ENCODE measurements at regions not wholly inside any gene's neighbourhood (a gene's known extent, or its start where the extent isn't known, plus 50 kb on each side); places are given as distances from the start of the nearest gene placed in this dataset.
"Not testable (repeated sequence)": the region's sequence is repeated elsewhere in the genome, so short reads cannot be mapped to it uniquely, and the experiment has no call there.

GRCh38 chr11:70903229-70903628, 349.1 kb downstream of the SHANK2 start:
- not testable (repeated sequence) for ATAC-seq; H3K4me3 ChIP-seq; H4K20me1 ChIP-seq (replicated peaks; ENCODE audit: insufficient read depth); H3K27me3 Mint-ChIP-seq (ENCODE audit: insufficient read depth, low read depth, poor library complexity); H3K27ac ChIP-seq (ENCODE audit: low read depth); H3K27me3 ChIP-seq (ENCODE audit: insufficient read depth); DNase-seq (ENCODE audit: low spot score); H3F3A ChIP-seq (replicated peaks; ENCODE audit: low read depth); H3K4me2 ChIP-seq; H3K9me3 Mint-ChIP-seq; H3K9me2 ChIP-seq (ENCODE audit: insufficient read depth); H2AFZ ChIP-seq; H3K27ac Mint-ChIP-seq; H3K36me3 ChIP-seq (ENCODE audit: insufficient read depth); H3K79me2 ChIP-seq (replicated peaks; ENCODE audit: insufficient read depth); H3K4me1 ChIP-seq (ENCODE audit: insufficient read depth); H3K4me3 Mint-ChIP-seq
- Mint-ChIP-seq H3K4me1 (peaks cover 12% of the 10 kb centered on the region), H3K36me3 (ENCODE audit: low read depth) (peaks cover 27% of the 10 kb centered on the region)

GRCh38 chr11:70906101-70906500, 346.3 kb downstream of the SHANK2 start:
- Histone ChIP-seq H3K79me2 (replicated peaks; ENCODE audit: insufficient read depth) (no peaks in the 10 kb centered on the region; the same call in 1 of the 2 replicates), H3K4me2 (no peak overlapping the region), H3K4me3 (no peak overlapping the region), H3K9me2 (ENCODE audit: insufficient read depth) (no peaks in the 10 kb centered on the region), H4K20me1 (replicated peaks; ENCODE audit: insufficient read depth) (no peaks in the 10 kb centered on the region; the same call in 1 of the 2 replicates), H3F3A (replicated peaks; ENCODE audit: low read depth) (no peaks in the 10 kb centered on the region), H2AFZ (no peak overlapping the region), H3K4me1 (ENCODE audit: insufficient read depth) (no peaks in the 10 kb centered on the region), H3K27me3 (ENCODE audit: insufficient read depth) (no peaks in the 10 kb centered on the region), H3K27ac (ENCODE audit: low read depth) (no peak overlapping the region), H3K36me3 (ENCODE audit: insufficient read depth) (no peaks in the 10 kb centered on the region; the same call in 1 of the 2 replicates)
- peaks cover 9% of the 10 kb centered on the region for H3K27me3 Mint-ChIP-seq (ENCODE audit: insufficient read depth, low read depth, poor library complexity)
- H3K4me1 Mint-ChIP-seq = peaks cover 14% of the 10 kb centered on the region
- ATAC-seq (no peak; the same call in 2 of the 3 replicates), DNase-seq (ENCODE audit: low spot score) (no peak)
- no peaks in the 10 kb centered on the region for H3K9me3 Mint-ChIP-seq
- 0 out of 4 replicates have a peak, but pooled peaks of 1 of the 2 experiments have one; percentile 4 for TF ChIP-seq CTCF (conservative IDR thresholded peaks at IDR 0.05; ENCODE audit: low read depth in 2 of 2)
- no peak for TF ChIP-seq EZH2phosphoT487 (IDR thresholded peaks at IDR 0.05; ENCODE audit: unreplicated experiment)
- no peak overlapping the region for H3K4me3 Mint-ChIP-seq
- no peak overlapping the region for H3K27ac Mint-ChIP-seq
- H3K36me3 Mint-ChIP-seq (ENCODE audit: low read depth) = peaks cover 7% of the 10 kb centered on the region

- Mint-ChIP-seq H3K4me3 (no peak overlapping the region), H3K9me3 (no peaks in the 10 kb centered on the region), H3K4me1 (peaks cover 9% of the 10 kb centered on the region), H3K27me3 (ENCODE audit: insufficient read depth, low read depth, poor library complexity) (peaks cover 5% of the 10 kb centered on the region), H3K27ac (no peak overlapping the region), H3K36me3 (ENCODE audit: low read depth) (peaks cover 7% of the 10 kb centered on the region)
- no peaks in the 10 kb centered on the region for H3F3A ChIP-seq (replicated peaks; ENCODE audit: low read depth)
- no peaks in the 10 kb centered on the region; the same call in 1 of the 2 replicates for H4K20me1 ChIP-seq (replicated peaks; ENCODE audit: insufficient read depth)
- ATAC-seq (no peak), DNase-seq (ENCODE audit: low spot score) (no peak)
- no peak overlapping the region for H3K27ac ChIP-seq (ENCODE audit: low read depth)
- no peaks in the 10 kb centered on the region for H3K4me1 ChIP-seq (ENCODE audit: insufficient read depth)
- H3K4me3 ChIP-seq = no peak overlapping the region
- H2AFZ ChIP-seq = no peak overlapping the region
- H3K79me2 ChIP-seq (replicated peaks; ENCODE audit: insufficient read depth) = no peaks in the 10 kb centered on the region; the same call in 1 of the 2 replicates
- no peaks in the 10 kb centered on the region; the same call in 1 of the 2 replicates for H3K36me3 ChIP-seq (ENCODE audit: insufficient read depth)
- H3K4me2 ChIP-seq = no peak overlapping the region
- TF ChIP-seq EZH2phosphoT487 (IDR thresholded peaks at IDR 0.05; ENCODE audit: unreplicated experiment) = no peak
- no peak for TF ChIP-seq ETS1 (IDR thresholded peaks at IDR 0.05)
- TF ChIP-seq REST (IDR thresholded peaks at IDR 0.05; ENCODE audit: unreplicated experiment) = no peak
- TF ChIP-seq STAT1 (IDR thresholded peaks at IDR 0.05; ENCODE audit: unreplicated experiment) = no peak
- TF ChIP-seq JUNB (IDR thresholded peaks at IDR 0.05; ENCODE audit: unreplicated experiment) = no peak
- TF ChIP-seq CREB1 (CRISPR knock-in tag; IDR thresholded peaks at IDR 0.05; ENCODE audit: low read depth) = no peak
- no peak for TF ChIP-seq ZNF114 (CRISPR knock-in tag; IDR thresholded peaks at IDR 0.05)
- no peak for TF ChIP-seq POLR2AphosphoS5 (IDR thresholded peaks at IDR 0.05; ENCODE audit: low read depth)
- TF ChIP-seq ZNF331 (CRISPR knock-in tag; IDR thresholded peaks at IDR 0.05; ENCODE audit: low read depth) = no peak
- no peak for TF ChIP-seq EZH2 (IDR thresholded peaks at IDR 0.05; ENCODE audit: low read depth, unreplicated experiment)
- no peaks in the 10 kb centered on the region for H3K9me2 ChIP-seq (ENCODE audit: insufficient read depth)
- H3K27me3 ChIP-seq (ENCODE audit: insufficient read depth) = no peaks in the 10 kb centered on the region
Observed at GRCh38 chr11:70908223-70908622, 344.2 kb downstream of the SHANK2 start.

Data from GM23338 (cell line).